HCT116 (cell line): ENCODE measurements at regions not wholly inside any gene's neighbourhood (a gene's known extent, or its start where the extent isn't known, plus 50 kb on each side); places are given as distances from the start of the nearest gene placed in this dataset.

Source experiments
- ATAC-seq: fragments of 200-7000 bp; cut with Tn5 transposase; 2 replicates; pipeline ENCODE4 v1.9.1; 2020; ENCODE audit warnings: mild to moderate bottlenecking, moderate library complexity
- BruUV-seq: library from RNA; stranded (reverse); fragments of 400-500 nt; replicated peaks from 2 replicates; lab custom pipeline; 2021; lab: Mats Ljungman, UMichigan
- CTCF ChIA-PET: fragments of 300-600 bp; sonication (Branson Sonifier 250); formaldehyde crosslinking; loops from one replicate; lab custom pipeline; 2021; ENCODE audit warnings: antibody characterized with exemption; lab: Charles Lee
- POLR2A ChIA-PET: fragments of 300-600, 350-600 bp; sonication (Branson Sonifier 250); formaldehyde crosslinking; loops from one replicate; lab custom pipeline; 2021; ENCODE audit warnings: antibody characterized with exemption; lab: Charles Lee
- RAD21 ChIA-PET, 2 experiments: fragments of 300-600 bp; sonication (Branson Sonifier 250); formaldehyde crosslinking; loops; one replicate each; lab custom pipeline; 2023; ENCODE audit warnings: low total read pairs in 2 of 2; ENCODE audit not compliant: uncharacterized antibody in 2 of 2, unreplicated experiment in 2 of 2, low non-redundant PET in 1 of 2; lab: Charles Lee
- DNase-seq: peaks from one replicate; pipeline ENCODE4 v3.0.0-alpha.2; 2010; ENCODE audit warnings: low read depth, low spot score
- H2AFZ ChIP-seq: fragments of 200-600 bp; shearing (Covaris generic), sonication (generic); 2 replicates; pipeline ENCODE4 v1.6.1; 2017; ENCODE audit warnings: low read depth, mixed run types, mixed read lengths, antibody characterized with exemption, low read length; ENCODE audit not compliant: poor library complexity, severe bottlenecking
- H3K27ac ChIP-seq: 2 replicates; pipeline ENCODE4 v1.5.1; 2012; ENCODE audit warnings: low read depth, low read length
- H3K27me3 ChIP-seq: fragments of 200-600 bp; sonication (generic); 2 replicates; pipeline ENCODE4 v1.6.1; 2016; ENCODE audit warnings: mixed run types, low read length, mixed read lengths; ENCODE audit not compliant: insufficient read depth
- H3K36me3 ChIP-seq, 2 experiments: fragments of 200-500 bp in 1 of 2; fragments of 200-600 bp in 1 of 2; sonication (Bioruptor generic) in 1 of 2; sonication (generic) in 1 of 2; 2 replicates each; pipeline versions ENCODE4 v1.5.1 to v1.6.1; 2014 to 2016; ENCODE audit warnings: low read length in 2 of 2, inconsistent platforms in 1 of 2, mixed read lengths in 1 of 2, mixed run types in 1 of 2; ENCODE audit not compliant: insufficient read depth in 2 of 2, control insufficient read depth in 1 of 2
- H3K4me1 ChIP-seq, 2 experiments: fragments of 200-600 bp in 1 of 2; sonication (generic) in 1 of 2; 2 replicates each; pipeline versions ENCODE4 v1.5.1 to v1.6.1; 2012 to 2017; ENCODE audit warnings: low read length in 2 of 2, inconsistent platforms in 1 of 2, mild to moderate bottlenecking in 1 of 2, mixed read lengths in 1 of 2, mixed run types in 1 of 2, moderate library complexity in 1 of 2; ENCODE audit not compliant: insufficient read depth in 2 of 2, control insufficient read depth in 1 of 2
- H3K4me2 ChIP-seq: fragments of 200-600 bp; sonication (generic); 2 replicates; pipeline ENCODE4 v1.6.1; 2017; ENCODE audit warnings: mixed run types, low read length, mixed read lengths
- H3K4me3 ChIP-seq, 2 experiments: fragments of 200-600 bp in 1 of 2; sonication (generic) in 1 of 2; replicated peaks in 1 of 2; 2 replicates each; pipeline ENCODE4 v1.5.1; 2011 to 2016; ENCODE audit warnings: low read length in 2 of 2, control low read depth in 1 of 2, low read depth in 1 of 2, mild to moderate bottlenecking in 1 of 2, mixed read lengths in 1 of 2, mixed run types in 1 of 2
- H3K79me2 ChIP-seq: fragments of 200-600 bp; sonication (generic); 2 replicates; pipeline ENCODE4 v1.6.1; 2017; ENCODE audit warnings: mild to moderate bottlenecking, mixed run types, low read length, moderate library complexity, mixed read lengths; ENCODE audit not compliant: insufficient read depth
- H3K9ac ChIP-seq: fragments of 200-600 bp; sonication (generic); 2 replicates; pipeline ENCODE4 v1.6.1; 2016; ENCODE audit warnings: low read length, mixed read lengths
- H3K9me2 ChIP-seq: fragments of 200-600 bp; sonication (generic), shearing (Covaris generic); 2 replicates; pipeline ENCODE4 v1.6.1; 2017; ENCODE audit warnings: mixed run types, mild to moderate bottlenecking, moderate library complexity; ENCODE audit not compliant: insufficient read depth
- H3K9me3 ChIP-seq, 2 experiments: fragments of 200-500 bp in 1 of 2; fragments of 200-600 bp in 1 of 2; sonication (Bioruptor generic) in 1 of 2; sonication (generic) in 1 of 2; 2 replicates each; pipeline ENCODE4 v1.6.1; 2014 to 2017; ENCODE audit warnings: low read length in 2 of 2, mixed read lengths in 2 of 2, inconsistent platforms in 1 of 2, low read depth in 1 of 2, mild to moderate bottlenecking in 1 of 2, mixed run types in 1 of 2, moderate library complexity in 1 of 2; ENCODE audit not compliant: control insufficient read depth in 1 of 2, insufficient read depth in 1 of 2
- H4K20me1 ChIP-seq: fragments of 200-600 bp; sonication (generic), shearing (Covaris generic); 2 replicates; pipeline ENCODE4 v1.6.1; 2017; ENCODE audit warnings: mixed run types, mild to moderate bottlenecking, moderate library complexity; ENCODE audit not compliant: insufficient read depth
- ATF3 ChIP-seq: IDR thresholded peaks from 2 replicates; pipeline ENCODE4 v1.6.1; 2012
- CBX3 ChIP-seq: IDR thresholded peaks from 2 replicates; pipeline ENCODE4 v1.6.1; 2012; ENCODE audit warnings: low read depth
- CEBPB ChIP-seq: IDR thresholded peaks from 2 replicates; pipeline ENCODE4 v1.6.1; 2012; ENCODE audit warnings: low read depth
- EGR1 ChIP-seq: IDR thresholded peaks from 2 replicates; pipeline ENCODE4 v1.6.1; 2012; ENCODE audit warnings: low read depth
- ELF1 ChIP-seq: IDR thresholded peaks from 2 replicates; pipeline ENCODE4 v1.6.1; 2012; ENCODE audit warnings: low read depth, borderline replicate concordance
- EZH2 ChIP-seq: fragments of 200-600 bp; sonication (generic); IDR thresholded peaks from 2 replicates; pipeline ENCODE4 v1.6.1; 2017; ENCODE audit warnings: antibody characterized with exemption, mixed run types
- EZH2phosphoT487 ChIP-seq: fragments of 200-600 bp; IDR thresholded peaks from 2 replicates; pipeline ENCODE4 v1.6.1; 2018; ENCODE audit warnings: antibody characterized with exemption, borderline replicate concordance
- JUND ChIP-seq: IDR thresholded peaks from 2 replicates; pipeline ENCODE4 v1.6.1; 2012
- POLR2A ChIP-seq: IDR thresholded peaks from 2 replicates; pipeline ENCODE4 v1.7.0; 2011; ENCODE audit warnings: borderline replicate concordance; ENCODE audit not compliant: insufficient read depth, insufficient read length; ENCODE audit errors: extremely low read depth
- RAD21 ChIP-seq: IDR thresholded peaks from 2 replicates; pipeline ENCODE4 v1.6.1; 2012; ENCODE audit warnings: low read depth, mild to moderate bottlenecking
- REST ChIP-seq: IDR thresholded peaks from 2 replicates; pipeline ENCODE4 v1.6.1; 2012; ENCODE audit warnings: low read depth
- TCF7L2 ChIP-seq: IDR thresholded peaks from 2 replicates; pipeline ENCODE4 v1.7.0; 2011; ENCODE audit warnings: borderline replicate concordance, inconsistent platforms; ENCODE audit not compliant: insufficient read depth, insufficient read length; ENCODE audit errors: extremely low read depth
- YY1 ChIP-seq: IDR thresholded peaks from 2 replicates; pipeline ENCODE4 v1.6.1; 2011; ENCODE audit warnings: low read length, low read depth, moderate library complexity, mild to moderate bottlenecking; ENCODE audit not compliant: insufficient replicate concordance; ENCODE audit errors: extremely low read depth
- ZNF274 ChIP-seq: fragments of 200-500 bp; sonication (Bioruptor generic); IDR thresholded peaks from 2 replicates; pipeline ENCODE4 v1.6.1; 2014; ENCODE audit warnings: mild to moderate bottlenecking, low read depth, low read length, inconsistent platforms
- intact Hi-C: fragments of 100-400 bp; cut with micrococcal nuclease; formaldehyde crosslinking; loops from 2 replicates; pipeline ENCODE4 v1.10.0; 2022

GRCh38 chr7:157469181-157470016 is 132.6 kb downstream of the DNAJB6 start:
- H3K79me2 ChIP-seq: no peaks in the 10 kb centered on the region

More at GRCh38 chr7:157469181-157470016, 132.6 kb downstream of the DNAJB6 start:
- Histone ChIP-seq H3K4me2 (no peak overlapping the region), H3K27ac (no peak overlapping the region), H3K27me3 (0 out of 2 replicates have a peak, but pooled peaks cover 6% of the 10 kb centered on the region), H4K20me1 (no peaks in the 10 kb centered on the region), H3K9ac (no peak overlapping the region), H3K9me2 (no peaks in the 10 kb centered on the region), H3K9me3 (peaks cover 4 to 16% of the 10 kb centered on the region in 2 experiments; a peak in 2 of 4 replicates), H3K36me3 (no peaks in the 10 kb centered on the region), H2AFZ (no peak overlapping the region), H3K4me1 (peaks cover 0 to 7% of the 10 kb centered on the region in 2 experiments; a peak in 1 of 4 replicates), H3K4me3 (no peak overlapping the region)
- TF ChIP-seq EZH2: no peak
- no peak for TF ChIP-seq RAD21
- TF ChIP-seq CEBPB: no peak
- no peak for TF ChIP-seq ELF1
- no peak for TF ChIP-seq ZNF274
- no peak for TF ChIP-seq YY1
- TF ChIP-seq POLR2A: no peak
- TF ChIP-seq ATF3: no peak
- no peak for TF ChIP-seq REST
- no peak for TF ChIP-seq CBX3
- TF ChIP-seq EZH2phosphoT487: no peak
- TF ChIP-seq TCF7L2: no peak
- no peak for TF ChIP-seq EGR1
- TF ChIP-seq JUND: no peak
- ChIA-PET RAD21 (no interaction called here), POLR2A (no interaction called here), CTCF (no interaction called here)
- ATAC-seq: no peak
- BruUV-seq: no TSS peak
- DNase-seq: no peak
- intact Hi-C loops: no loop called here
